ENCODE measurements at regions not wholly inside any gene's neighbourhood (a gene's known extent, or its start where the extent isn't known, plus 50 kb on each side); places are given as distances from the start of the nearest gene placed in this dataset.

- H3K4me3 ChIP-seq (ENCODE audit: low read depth, low read length) = no peak overlapping the region
- no peak for DNase-seq (ENCODE audit: low read depth)
- no peaks in the 10 kb centered on the region for H3K27me3 ChIP-seq (ENCODE audit: control insufficient read depth, insufficient read depth, low read length)
- H3K36me3 ChIP-seq (ENCODE audit: control insufficient read depth, insufficient read depth, low read length) = no peaks in the 10 kb centered on the region
- no peak for TF ChIP-seq CTCF (IDR thresholded peaks at IDR 0.05; ENCODE audit: insufficient read depth, low read length, poor library complexity, severe bottlenecking)
Measured at GRCh38 chr2:176747506-176747905, 465.1 kb upstream of the HNRNPA3 start.

- DNase-seq (ENCODE audit: low read depth) = no peak
- Histone ChIP-seq H3K36me3 (ENCODE audit: control insufficient read depth, insufficient read depth, low read length) (no peaks in the 10 kb centered on the region), H3K27me3 (ENCODE audit: control insufficient read depth, insufficient read depth, low read length) (no peaks in the 10 kb centered on the region), H3K4me3 (ENCODE audit: low read depth, low read length) (no peak overlapping the region)
- no peak for TF ChIP-seq CTCF (IDR thresholded peaks at IDR 0.05; ENCODE audit: insufficient read depth, low read length, poor library complexity, severe bottlenecking)
Measured at GRCh38 chr2:176747928-176748327, 464.7 kb upstream of the HNRNPA3 start.

- Histone ChIP-seq H3K4me3 (ENCODE audit: low read depth, low read length) (no peak overlapping the region), H3K27me3 (ENCODE audit: control insufficient read depth, insufficient read depth, low read length) (no peaks in the 10 kb centered on the region), H3K36me3 (ENCODE audit: control insufficient read depth, insufficient read depth, low read length) (no peaks in the 10 kb centered on the region)
- no peak for DNase-seq (ENCODE audit: low read depth)
- TF ChIP-seq CTCF (IDR thresholded peaks at IDR 0.05; ENCODE audit: insufficient read depth, low read length, poor library complexity, severe bottlenecking) = no peak
Measured at GRCh38 chr2:176748662-176749061, 463.9 kb upstream of the HNRNPA3 start.

- Histone ChIP-seq H3K4me3 (ENCODE audit: low read depth, low read length) (no peak overlapping the region), H3K36me3 (ENCODE audit: control insufficient read depth, insufficient read depth, low read length) (no peaks in the 10 kb centered on the region), H3K27me3 (ENCODE audit: control insufficient read depth, insufficient read depth, low read length) (no peaks in the 10 kb centered on the region)
- no peak for TF ChIP-seq CTCF (IDR thresholded peaks at IDR 0.05; ENCODE audit: insufficient read depth, low read length, poor library complexity, severe bottlenecking)
- no peak for DNase-seq (ENCODE audit: low read depth)
Measured at GRCh38 chr2:176751314-176752227, 461.0 kb upstream of the HNRNPA3 start.

- DNase-seq (ENCODE audit: low read depth) = no peak
- Histone ChIP-seq H3K36me3 (ENCODE audit: control insufficient read depth, insufficient read depth, low read length) (no peaks in the 10 kb centered on the region), H3K27me3 (ENCODE audit: control insufficient read depth, insufficient read depth, low read length) (no peaks in the 10 kb centered on the region), H3K4me3 (ENCODE audit: low read depth, low read length) (no peak overlapping the region)
- no peak for TF ChIP-seq CTCF (IDR thresholded peaks at IDR 0.05; ENCODE audit: insufficient read depth, low read length, poor library complexity, severe bottlenecking)
Measured at GRCh38 chr2:176752295-176752694, 460.3 kb upstream of the HNRNPA3 start.

- no peak for DNase-seq (ENCODE audit: low read depth)
- TF ChIP-seq CTCF (IDR thresholded peaks at IDR 0.05; ENCODE audit: insufficient read depth, low read length, poor library complexity, severe bottlenecking) = no peak
- Histone ChIP-seq H3K27me3 (ENCODE audit: control insufficient read depth, insufficient read depth, low read length) (no peaks in the 10 kb centered on the region), H3K36me3 (ENCODE audit: control insufficient read depth, insufficient read depth, low read length) (no peaks in the 10 kb centered on the region), H3K4me3 (ENCODE audit: low read depth, low read length) (no peak overlapping the region)
Measured at GRCh38 chr2:176753205-176753604, 459.4 kb upstream of the HNRNPA3 start.
